GM18868 (cell line): ENCODE measurements at regions not wholly inside any gene's neighbourhood (a gene's known extent, or its start where the extent isn't known, plus 50 kb on each side); places are given as distances from the start of the nearest gene placed in this dataset.

ENCODE experiments used
- ATAC-seq: cut with Tn5 transposase; IDR thresholded peaks from one replicate; pipeline ENCODE4 v1.9.1; 2021; ENCODE audit warnings: mild to moderate bottlenecking, moderate library complexity; ENCODE audit not compliant: unreplicated experiment

GRCh38 chr11:33617672-33618350 lies 82.8 kb downstream of the C11orf91 start:
- ATAC-seq, result peak; percentile 64

GRCh38 chr11:33616552-33616951 lies 84.1 kb downstream of the C11orf91 start:
- ATAC-seq, result no peak

GRCh38 chr11:33615751-33616150 lies 84.9 kb downstream of the C11orf91 start:
- ATAC-seq, result no peak

GRCh38 chr11:33613404-33613803 lies 87.2 kb downstream of the C11orf91 start:
- ATAC-seq, result no peak

GRCh38 chr11:33610903-33611302 lies 89.7 kb downstream of the C11orf91 start:
- ATAC-seq, result no peak

- no peak for ATAC-seq
Measured at GRCh38 chr11:33608386-33608785, 92.2 kb downstream of the C11orf91 start.

- no peak for ATAC-seq
Measured at GRCh38 chr11:33606762-33607161, 93.9 kb downstream of the C11orf91 start.

GRCh38 chr11:33605703-33606102 lies 94.9 kb downstream of the C11orf91 start:
- ATAC-seq, result no peak

GRCh38 chr11:33598426-33599069 lies 102.1 kb downstream of the C11orf91 start:
- peak; percentile 87 for ATAC-seq

- no peak for ATAC-seq
Measured at GRCh38 chr11:33594188-33594587, 106.4 kb downstream of the C11orf91 start.

GRCh38 chr11:33590441-33590840 lies 110.2 kb downstream of the C11orf91 start:
- ATAC-seq, result no peak

- ATAC-seq, result no peak
Measured at GRCh38 chr11:33588056-33588455, 112.6 kb downstream of the C11orf91 start.

GRCh38 chr11:33585586-33586209 lies 114.9 kb downstream of the C11orf91 start:
- ATAC-seq, result no peak

GRCh38 chr11:33582636-33583325 lies 117.8 kb downstream of the C11orf91 start:
- no peak for ATAC-seq

GRCh38 chr11:33579101-33579500 lies 121.5 kb downstream of the C11orf91 start:
- no peak for ATAC-seq

- no peak for ATAC-seq
Measured at GRCh38 chr11:33577204-33577603, 123.4 kb downstream of the C11orf91 start.

GRCh38 chr11:33575311-33575710 lies 125.3 kb downstream of the C11orf91 start:
- peak; percentile 62 for ATAC-seq

- ATAC-seq, result no peak
Measured at GRCh38 chr11:33574331-33574730, 126.3 kb downstream of the C11orf91 start.

GRCh38 chr11:33569333-33569732 lies 131.3 kb downstream of the C11orf91 start:
- ATAC-seq, result no peak

GRCh38 chr11:33567004-33567403 lies 133.6 kb downstream of the C11orf91 start:
- ATAC-seq, result no peak

GRCh38 chr11:33564856-33565453 lies 135.7 kb downstream of the C11orf91 start:
- no peak for ATAC-seq
